ENCODE measurements at regions not wholly inside any gene's neighbourhood (a gene's known extent, or its start where the extent isn't known, plus 50 kb on each side); places are given as distances from the start of the nearest gene placed in this dataset.
"Not testable (repeated sequence)": the region's sequence is repeated elsewhere in the genome, so short reads cannot be mapped to it uniquely, and the experiment has no call there.

DNA sequence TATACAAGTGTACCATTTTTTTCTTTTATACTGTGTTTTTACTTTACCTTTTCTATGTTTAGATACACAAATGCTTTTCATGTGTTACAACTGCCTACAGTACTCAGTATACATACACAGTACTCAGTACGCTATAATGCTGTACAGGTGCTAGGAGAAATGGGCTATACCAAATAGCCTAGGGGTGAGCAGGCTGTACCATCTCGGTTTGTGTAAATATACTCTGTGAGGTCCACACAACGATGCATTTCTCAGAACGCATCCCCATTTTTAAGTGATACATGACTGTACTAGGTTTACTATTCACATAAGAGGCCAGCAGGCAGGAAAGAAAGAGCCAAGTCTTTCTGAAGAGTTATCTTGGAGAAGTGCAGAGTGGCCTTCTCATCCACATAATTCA is 426.4 kb upstream of the MTPN start:
- no peak for DNase-seq

GRCh38 chr7:136400877-136401276 is 423.7 kb upstream of the MTPN start:
- no peak for DNase-seq

DNA sequence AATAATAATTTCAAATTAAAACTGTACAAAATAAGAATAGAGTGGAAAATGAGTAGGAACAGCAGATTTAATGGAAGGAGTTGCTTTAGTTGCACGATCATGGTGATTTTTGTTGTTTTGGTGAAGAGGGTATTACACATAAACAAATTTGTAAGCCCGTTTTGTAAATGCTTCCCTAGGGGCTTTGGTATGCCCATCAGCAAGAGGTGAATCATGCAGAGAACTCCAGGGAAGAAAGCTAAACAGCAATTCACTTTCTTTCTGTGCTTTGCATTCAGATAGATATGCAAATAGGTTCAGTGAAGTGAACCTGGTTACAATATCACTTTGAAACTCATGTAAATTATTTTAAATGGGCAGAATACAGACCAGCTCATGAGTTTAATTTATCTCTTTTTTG is 422.2 kb upstream of the MTPN start:
- DNase-seq = no peak

DNA sequence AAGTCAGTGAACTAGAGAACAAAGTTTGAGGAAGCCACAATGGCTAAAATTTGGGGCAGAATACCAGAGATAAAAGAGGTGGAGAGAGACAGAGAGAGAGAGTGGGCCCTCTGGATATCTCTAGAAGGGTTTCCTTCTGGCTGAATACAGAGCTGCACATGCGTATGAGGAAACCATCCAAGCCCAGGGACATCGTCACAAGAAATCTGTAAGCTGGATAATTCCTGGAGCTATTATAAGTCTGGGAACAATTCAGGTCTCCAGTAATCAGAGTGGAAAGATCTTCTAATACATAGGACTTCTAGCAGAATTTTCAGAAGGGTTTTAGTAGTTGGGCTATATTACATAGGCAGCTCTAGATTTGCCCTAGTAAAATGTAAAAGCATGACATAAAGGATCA is 415.7 kb upstream of the MTPN start:
- no peak for DNase-seq

DNA sequence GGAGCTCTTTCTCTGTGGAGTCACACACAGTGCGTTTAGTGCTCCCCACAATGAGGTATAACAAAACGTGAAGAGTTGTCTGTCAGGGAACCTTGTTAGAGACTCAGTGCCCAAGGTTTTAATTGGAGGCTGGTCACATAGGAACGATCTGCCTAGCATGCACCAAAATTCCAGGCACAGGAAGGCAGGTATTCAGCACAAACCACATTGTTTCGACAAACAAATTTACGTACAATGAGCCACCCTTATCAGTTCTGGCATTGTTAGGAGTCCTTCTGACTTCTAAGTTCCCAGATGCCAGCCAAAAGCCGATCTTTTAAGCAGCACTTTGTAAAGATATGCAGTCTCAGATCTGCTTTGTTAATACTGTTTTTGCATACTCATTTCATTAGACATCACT is 414.2 kb upstream of the MTPN start:
- no peak for DNase-seq

DNA sequence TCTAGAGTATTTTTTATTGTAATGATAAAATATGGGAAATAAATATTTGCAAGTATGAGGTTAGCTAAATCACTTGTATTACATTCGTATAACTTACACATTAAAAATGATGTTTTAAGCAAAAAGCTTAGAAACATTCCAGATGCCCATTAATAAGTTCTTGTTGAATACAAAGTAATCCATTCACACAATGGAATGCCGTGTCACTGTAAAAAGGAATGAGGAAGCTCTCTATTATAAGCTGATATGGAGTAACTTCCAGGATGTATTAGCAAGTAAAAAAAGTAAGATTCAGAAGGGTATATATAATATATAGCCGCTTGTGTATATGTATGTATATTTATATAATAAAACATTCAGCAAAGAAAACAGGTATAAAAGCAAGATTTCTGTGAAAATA is 412.8 kb upstream of the MTPN start:
- no peak for DNase-seq

- DNase-seq = no peak
Measured at GRCh38 chr7:136386876-136387275, 409.7 kb upstream of the MTPN start.

GRCh38 chr7:136371409-136371808 is 394.2 kb upstream of the MTPN start:
- not testable (repeated sequence) for DNase-seq

GRCh38 chr7:136370137-136370536 is 393.0 kb upstream of the MTPN start:
- no peak for DNase-seq

DNA sequence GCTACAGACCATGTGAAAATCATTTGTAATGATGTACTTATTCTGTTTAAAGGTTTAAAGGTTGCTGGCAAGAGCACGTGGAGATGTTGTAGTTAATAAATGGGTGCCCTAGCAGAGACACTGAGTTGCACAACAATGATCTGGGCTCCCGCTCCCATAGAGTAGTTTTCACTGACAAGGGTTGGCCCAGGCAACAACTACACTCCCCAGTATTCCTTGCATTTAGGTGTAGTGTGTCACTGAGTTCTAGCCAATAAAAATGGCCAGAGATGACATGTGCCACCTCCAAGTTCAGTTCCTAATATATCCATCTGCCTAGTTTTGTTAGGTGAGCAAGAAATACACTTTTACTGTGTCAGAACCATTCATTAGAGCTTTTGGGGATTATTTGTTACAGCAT is 392.1 kb upstream of the MTPN start:
- no peak for DNase-seq

DNA sequence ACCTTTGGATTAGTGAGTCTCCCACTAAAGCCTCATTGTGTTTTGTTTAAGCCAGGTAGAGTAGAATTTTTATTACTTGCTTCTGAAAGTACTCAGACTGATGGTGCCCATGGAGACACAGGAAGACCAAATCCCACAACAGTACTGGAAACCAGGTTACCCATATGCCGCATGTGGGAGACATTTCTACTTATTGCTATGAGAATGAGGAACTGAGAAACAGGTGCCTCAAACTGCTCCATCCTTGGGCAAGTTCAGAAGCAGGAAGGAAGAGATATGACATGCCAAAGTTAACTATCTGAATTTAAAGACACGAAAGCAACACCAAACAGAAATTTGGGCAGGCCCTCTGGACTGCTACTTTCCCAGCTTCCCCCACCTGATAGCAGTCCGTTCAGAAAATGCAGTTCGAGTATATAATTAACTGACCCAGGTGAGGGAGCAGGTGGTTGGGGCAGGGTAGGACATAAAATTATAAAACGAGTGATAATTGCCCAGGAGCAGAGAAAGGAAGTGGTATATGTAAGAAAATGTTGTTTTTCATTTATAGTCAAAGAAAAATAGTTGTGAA is 382.3 kb upstream of the MTPN start:
- no peak for DNase-seq

- no peak for DNase-seq
Measured at GRCh38 chr7:136353287-136353686, 376.1 kb upstream of the MTPN start.

DNA sequence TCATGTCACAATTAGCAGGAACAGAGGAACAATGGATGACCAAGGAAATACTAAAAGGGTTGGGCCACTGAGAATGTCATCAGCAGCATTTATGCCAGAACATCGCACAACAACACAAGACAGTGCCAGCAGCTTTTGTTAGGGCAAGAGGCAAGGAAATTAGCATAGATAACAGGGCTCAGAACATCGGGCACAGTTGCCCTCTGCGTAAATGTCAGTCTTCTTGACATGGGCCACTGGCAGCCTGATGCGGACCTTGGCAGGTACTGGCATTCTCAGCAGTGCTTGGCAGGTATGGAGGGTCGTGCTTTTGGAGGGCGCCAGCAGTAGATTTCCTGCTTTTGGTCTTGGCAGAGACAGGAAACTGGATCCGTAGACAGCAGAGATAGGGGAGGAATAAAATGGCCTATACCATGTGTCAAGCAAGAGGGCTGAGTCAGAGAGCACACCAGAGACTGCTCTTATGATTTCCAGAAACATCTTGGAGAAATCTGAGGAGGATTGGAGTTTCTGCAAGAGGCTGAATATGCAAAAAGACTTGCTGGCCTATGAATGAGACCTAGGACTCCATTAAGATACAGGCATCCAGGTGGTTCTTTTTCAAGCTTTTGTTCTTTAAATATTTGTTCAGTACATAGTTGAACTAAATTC is 371.5 kb upstream of the MTPN start:
- DNase-seq = no peak

- DNase-seq = no peak
Measured at GRCh38 chr7:136348142-136348541, 371.0 kb upstream of the MTPN start.

DNA sequence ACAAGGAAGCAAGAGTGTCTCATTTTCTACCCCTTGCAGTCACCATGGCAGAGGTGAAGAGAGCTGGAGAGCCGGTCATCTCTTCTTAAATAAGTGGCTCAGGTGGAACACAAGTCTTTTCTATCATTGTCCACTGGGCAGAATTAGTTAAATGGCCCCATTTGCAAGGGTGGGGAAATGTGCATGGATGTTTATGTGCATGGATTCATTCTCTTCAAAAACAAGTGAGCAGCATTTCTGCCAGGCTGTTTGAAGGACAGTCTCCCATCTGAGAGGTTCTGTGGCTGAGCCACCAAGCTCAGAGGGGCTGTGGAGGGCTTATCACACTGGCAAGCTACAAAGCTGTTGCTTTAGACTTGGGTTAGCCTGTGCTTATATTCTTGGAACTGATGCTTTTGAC is 370.3 kb upstream of the MTPN start:
- DNase-seq = no peak

- DNase-seq = no peak
Measured at GRCh38 chr7:136342251-136342650, 365.1 kb upstream of the MTPN start.

DNA sequence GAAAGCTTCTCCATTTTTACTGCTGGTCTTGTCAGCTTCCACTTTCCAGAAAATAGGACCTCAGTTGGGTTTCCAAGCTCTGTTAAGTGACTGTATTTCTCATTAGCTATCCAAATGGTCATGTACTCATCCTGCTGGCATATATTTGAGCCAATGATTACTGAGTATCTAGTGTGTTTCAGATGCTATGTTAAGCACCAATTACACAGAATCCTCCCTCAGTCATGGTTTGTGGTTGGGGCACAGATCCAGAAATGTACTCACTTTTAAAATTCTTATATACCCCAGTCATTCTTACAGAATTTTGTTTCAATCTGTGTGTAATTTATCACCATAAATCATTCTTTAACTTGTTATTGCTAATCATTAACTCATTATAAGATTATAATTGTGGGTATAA is 362.3 kb upstream of the MTPN start:
- DNase-seq = no peak

DNA sequence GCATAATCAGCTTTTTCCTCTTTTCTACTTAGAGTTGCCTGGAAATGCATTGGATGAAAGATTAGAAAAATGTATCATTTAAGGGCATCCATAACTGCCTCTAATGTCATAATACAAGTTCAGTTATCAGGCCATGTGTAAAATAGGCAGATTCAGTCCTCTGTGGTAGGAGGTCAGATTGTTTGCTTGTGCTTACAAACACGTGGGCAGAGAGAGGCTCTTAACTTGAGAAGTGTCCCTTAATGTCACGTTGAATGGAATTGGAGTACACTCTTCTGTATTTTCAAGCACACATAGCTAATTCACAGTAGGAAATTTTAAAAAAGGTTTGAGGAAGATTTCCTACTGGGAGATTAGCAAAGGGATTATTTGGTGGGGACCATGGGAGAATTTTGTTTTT is 359.8 kb upstream of the MTPN start:
- no peak for DNase-seq

DNA sequence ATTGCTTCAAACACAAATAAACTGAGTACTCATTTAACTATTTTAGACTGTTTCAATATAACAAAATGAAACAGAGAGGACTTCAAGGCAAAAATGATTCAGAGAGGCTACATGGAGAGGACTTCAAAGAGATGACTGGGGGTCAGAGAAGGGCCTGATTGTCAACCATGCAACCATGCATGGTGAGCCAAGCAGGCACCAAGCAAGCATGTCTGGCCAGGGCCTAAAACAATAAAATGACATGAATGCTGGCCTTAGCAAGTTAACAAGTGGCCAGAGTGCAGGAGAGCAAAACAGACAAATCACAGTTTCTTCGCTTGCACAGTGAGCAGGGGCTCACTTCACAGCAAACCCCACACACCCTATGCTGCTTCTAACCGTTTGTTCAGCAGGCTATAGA is 356.5 kb upstream of the MTPN start:
- no peak for DNase-seq

DNA sequence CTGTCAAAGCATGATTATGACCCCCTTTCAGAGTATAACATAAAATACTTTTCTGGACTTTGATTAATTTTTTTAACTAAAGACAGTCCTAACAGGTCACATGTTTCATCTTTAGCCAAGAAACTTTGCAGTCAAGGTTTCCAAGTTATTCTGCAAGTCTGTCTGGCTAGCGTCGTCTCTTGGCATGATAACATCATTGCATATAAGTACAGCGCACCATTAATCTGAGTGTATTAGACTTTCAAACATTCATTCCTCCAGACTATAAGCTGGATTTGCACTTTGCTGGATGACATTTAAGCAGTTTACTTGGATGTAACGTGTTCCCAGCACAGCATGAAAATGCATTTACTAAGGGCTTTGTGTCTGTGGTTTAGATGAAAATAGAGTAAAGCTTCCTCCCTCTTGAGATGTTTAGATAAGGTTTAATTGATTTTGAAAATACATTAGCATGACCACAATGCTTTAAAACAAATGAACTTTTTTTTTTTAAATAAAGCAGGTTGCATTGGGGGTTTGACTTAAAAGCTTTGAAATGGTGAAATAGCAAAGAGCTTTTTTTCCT is 349.0 kb upstream of the MTPN start:
- no peak for DNase-seq

GRCh38 chr7:136325578-136325977 is 348.4 kb upstream of the MTPN start:
- DNase-seq = no peak

GRCh38 chr7:136325027-136325426 is 347.9 kb upstream of the MTPN start:
- no peak for DNase-seq

DNA sequence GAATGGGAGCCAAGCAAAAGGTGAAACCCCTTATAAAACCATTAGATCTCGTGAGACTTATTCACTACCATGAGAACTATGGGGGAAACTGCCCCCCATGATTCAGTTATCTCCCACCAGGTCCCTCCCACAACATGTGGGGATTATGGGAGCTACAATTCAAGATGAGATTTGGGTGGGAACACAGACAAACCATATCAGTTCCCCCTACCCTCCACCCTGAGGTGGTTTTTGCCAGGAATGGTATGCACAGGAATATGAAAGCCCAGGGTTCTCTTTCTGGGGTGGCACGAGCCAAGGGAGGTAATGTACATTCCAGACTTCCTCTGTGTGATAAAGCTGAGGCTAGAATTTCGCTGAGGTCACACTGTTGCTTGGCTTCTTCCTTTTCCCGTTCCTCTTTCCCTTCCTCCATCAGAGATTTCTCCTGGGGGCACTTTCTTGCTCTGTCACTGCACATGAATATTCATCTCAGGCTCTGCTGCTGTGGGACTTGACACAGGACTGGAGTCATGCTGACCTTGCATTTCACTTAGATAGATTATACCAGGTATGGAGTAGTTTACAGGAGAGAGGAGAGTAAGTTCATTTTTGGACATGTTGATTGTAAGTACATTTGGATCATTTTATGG is 347.0 kb upstream of the MTPN start:
- DNase-seq = no peak

- DNase-seq = no peak
Measured at GRCh38 chr7:136312592-136312991, 335.4 kb upstream of the MTPN start.

All from hippocampal formation (tissue), 2 donors.